ENCODE measurements at regions not wholly inside any gene's neighbourhood (a gene's known extent, or its start where the extent isn't known, plus 50 kb on each side); places are given as distances from the start of the nearest gene placed in this dataset.

- no peak for TF ChIP-seq CTCF (conservative IDR thresholded peaks at IDR 0.05; ENCODE audit: low read length)
- TF ChIP-seq EZH2phosphoT487 (IDR thresholded peaks at IDR 0.05; ENCODE audit: borderline replicate concordance): no peak
Measured at GRCh38 chr22:47599753-47600152, 837.3 kb downstream of the TBC1D22A start.
